Stomach (tissue), 4 donors: ENCODE measurements at regions not wholly inside any gene's neighbourhood (a gene's known extent, or its start where the extent isn't known, plus 50 kb on each side); places are given as distances from the start of the nearest gene placed in this dataset.

Experiments used
- POLR2A ChIP-seq, 4 donors: fragments of 450-650 bp; IDR thresholded peaks; one replicate each; pipeline ENCODE4 v1.6.1; 2016; ENCODE audit warnings: antibody characterized with exemption in 4 of 4, control low read depth in 2 of 4, mild to moderate bottlenecking in 1 of 4, moderate library complexity in 1 of 4
- TF ChIP-seq, protein P1 (sequence below), 7 experiments: fragments of 450-650 bp in 4 of 7; fragments of 200-600 bp in 3 of 7; sonication (generic) in 3 of 7; IDR thresholded peaks; one replicate each; pipeline ENCODE4 v1.5.1; 2016 to 2019; ENCODE audit warnings: antibody characterized with exemption in 7 of 7, control low read depth in 2 of 7, mild to moderate bottlenecking in 1 of 7

DNA sequence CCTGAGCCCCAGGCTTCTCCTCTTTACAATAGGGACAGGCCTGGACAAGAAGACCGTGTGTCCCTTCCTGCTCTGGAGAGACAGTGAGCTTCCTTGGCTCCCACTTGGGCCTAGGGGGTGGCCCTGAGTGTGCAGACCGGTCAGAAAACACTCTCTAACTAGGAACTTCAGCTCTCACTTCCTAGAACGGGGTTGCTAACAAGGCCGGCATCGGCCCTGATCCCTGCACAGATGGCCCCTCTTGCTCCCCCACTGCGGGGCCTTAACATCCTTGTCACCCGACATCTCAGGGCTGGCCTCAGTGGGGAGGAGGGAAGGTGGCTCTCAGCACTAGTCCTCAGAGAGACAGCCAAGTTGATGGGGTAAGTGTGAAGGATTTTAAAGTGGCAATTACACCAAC lies 406.9 kb downstream of the CTTN start:
- no peak for TF ChIP-seq POLR2A (IDR thresholded peaks at IDR 0.05)
- TF ChIP-seq, protein P1, sequence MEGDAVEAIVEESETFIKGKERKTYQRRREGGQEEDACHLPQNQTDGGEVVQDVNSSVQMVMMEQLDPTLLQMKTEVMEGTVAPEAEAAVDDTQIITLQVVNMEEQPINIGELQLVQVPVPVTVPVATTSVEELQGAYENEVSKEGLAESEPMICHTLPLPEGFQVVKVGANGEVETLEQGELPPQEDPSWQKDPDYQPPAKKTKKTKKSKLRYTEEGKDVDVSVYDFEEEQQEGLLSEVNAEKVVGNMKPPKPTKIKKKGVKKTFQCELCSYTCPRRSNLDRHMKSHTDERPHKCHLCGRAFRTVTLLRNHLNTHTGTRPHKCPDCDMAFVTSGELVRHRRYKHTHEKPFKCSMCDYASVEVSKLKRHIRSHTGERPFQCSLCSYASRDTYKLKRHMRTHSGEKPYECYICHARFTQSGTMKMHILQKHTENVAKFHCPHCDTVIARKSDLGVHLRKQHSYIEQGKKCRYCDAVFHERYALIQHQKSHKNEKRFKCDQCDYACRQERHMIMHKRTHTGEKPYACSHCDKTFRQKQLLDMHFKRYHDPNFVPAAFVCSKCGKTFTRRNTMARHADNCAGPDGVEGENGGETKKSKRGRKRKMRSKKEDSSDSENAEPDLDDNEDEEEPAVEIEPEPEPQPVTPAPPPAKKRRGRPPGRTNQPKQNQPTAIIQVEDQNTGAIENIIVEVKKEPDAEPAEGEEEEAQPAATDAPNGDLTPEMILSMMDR (IDR thresholded peaks at IDR 0.05): no peak
